ENCODE measurements at regions not wholly inside any gene's neighbourhood (a gene's known extent, or its start where the extent isn't known, plus 50 kb on each side); places are given as distances from the start of the nearest gene placed in this dataset.
"Not testable (repeated sequence)": the region's sequence is repeated elsewhere in the genome, so short reads cannot be mapped to it uniquely, and the experiment has no call there.

DNA sequence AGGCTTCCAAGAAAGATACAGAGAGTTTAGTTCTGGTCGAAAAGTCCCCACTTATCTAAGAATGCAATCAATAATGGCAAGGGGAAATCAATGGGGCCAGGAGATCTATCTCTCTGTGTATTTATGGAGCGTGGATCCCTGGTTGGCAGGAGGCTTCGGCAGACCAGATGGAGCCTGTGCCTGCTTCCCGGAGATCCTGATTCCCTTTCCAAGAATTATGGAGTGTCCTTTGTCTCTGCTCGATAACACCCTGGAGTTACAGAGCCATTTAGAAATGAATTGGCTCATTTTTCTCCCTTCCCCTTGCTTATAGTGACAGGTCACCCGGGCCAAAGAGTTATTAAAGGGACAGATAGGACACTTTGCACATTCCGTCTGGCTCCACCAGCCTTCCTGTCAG is 92.4 kb downstream of the ISX start:
- Histone ChIP-seq H3K79me2 (ENCODE audit: low read length) (no peaks in the 10 kb centered on the region), H3K9ac (ENCODE audit: low read length) (no peak overlapping the region), H4K20me1 (ENCODE audit: insufficient read depth, low read length) (no peaks in the 10 kb centered on the region), H3F3A (ENCODE audit: insufficient read depth, low read length) (no peaks in the 10 kb centered on the region), H3K9me2 (replicated peaks; ENCODE audit: insufficient read depth, low read length) (no peaks in the 10 kb centered on the region), H3K4me1 (ENCODE audit: low read length) (no peaks in the 10 kb centered on the region), H3K4me3 (ENCODE audit: low read length) (no peak overlapping the region), H3K4me2 (ENCODE audit: low read depth, low read length) (no peak overlapping the region), H3K27ac (ENCODE audit: low read length) (no peak overlapping the region), H3K36me3 (replicated peaks; ENCODE audit: insufficient read depth, low read length) (no peaks in the 10 kb centered on the region), H3K9me3 (replicated peaks; ENCODE audit: insufficient read depth, low read length) (no peaks in the 10 kb centered on the region), H2AFZ (ENCODE audit: low read length) (no peak overlapping the region), H3K27me3 (replicated peaks; ENCODE audit: insufficient read depth, low read length) (no peaks in the 10 kb centered on the region)
- TF ChIP-seq EZH2phosphoT487 (IDR thresholded peaks at IDR 0.05; ENCODE audit: low read length): no peak
- TF ChIP-seq EZH2 (optimal IDR thresholded peaks at IDR 0.05; ENCODE audit: low read depth, low read length): no peak
- TF ChIP-seq, protein P1, sequence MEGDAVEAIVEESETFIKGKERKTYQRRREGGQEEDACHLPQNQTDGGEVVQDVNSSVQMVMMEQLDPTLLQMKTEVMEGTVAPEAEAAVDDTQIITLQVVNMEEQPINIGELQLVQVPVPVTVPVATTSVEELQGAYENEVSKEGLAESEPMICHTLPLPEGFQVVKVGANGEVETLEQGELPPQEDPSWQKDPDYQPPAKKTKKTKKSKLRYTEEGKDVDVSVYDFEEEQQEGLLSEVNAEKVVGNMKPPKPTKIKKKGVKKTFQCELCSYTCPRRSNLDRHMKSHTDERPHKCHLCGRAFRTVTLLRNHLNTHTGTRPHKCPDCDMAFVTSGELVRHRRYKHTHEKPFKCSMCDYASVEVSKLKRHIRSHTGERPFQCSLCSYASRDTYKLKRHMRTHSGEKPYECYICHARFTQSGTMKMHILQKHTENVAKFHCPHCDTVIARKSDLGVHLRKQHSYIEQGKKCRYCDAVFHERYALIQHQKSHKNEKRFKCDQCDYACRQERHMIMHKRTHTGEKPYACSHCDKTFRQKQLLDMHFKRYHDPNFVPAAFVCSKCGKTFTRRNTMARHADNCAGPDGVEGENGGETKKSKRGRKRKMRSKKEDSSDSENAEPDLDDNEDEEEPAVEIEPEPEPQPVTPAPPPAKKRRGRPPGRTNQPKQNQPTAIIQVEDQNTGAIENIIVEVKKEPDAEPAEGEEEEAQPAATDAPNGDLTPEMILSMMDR (IDR thresholded peaks at IDR 0.05; ENCODE audit: low read length): no peak
- DNase-seq: no peak

DNA sequence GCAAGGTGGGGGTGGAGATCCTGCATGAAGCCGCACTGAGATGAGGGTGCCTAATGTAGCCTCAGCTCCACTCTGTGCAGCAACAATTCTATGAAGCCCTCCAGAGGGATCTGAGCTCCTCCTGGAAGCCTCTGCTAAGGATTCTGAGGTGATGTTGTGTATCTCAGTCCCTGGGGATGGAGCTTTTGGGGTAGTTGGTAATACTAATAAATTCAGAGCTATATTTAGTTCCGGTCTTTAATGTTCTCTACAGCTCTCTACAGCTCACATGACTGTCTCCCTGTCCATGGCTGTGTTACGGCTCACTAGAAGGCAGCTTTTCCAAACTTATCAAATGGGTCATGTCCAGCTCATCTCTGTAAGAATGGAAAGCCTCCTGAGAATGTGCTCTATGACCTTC is 93.4 kb downstream of the ISX start:
- no peaks in the 10 kb centered on the region for H3K27me3 ChIP-seq (replicated peaks; ENCODE audit: insufficient read depth, low read length)
- TF ChIP-seq EZH2phosphoT487 (IDR thresholded peaks at IDR 0.05; ENCODE audit: low read length): no peak
- no peak for TF ChIP-seq EZH2 (optimal IDR thresholded peaks at IDR 0.05; ENCODE audit: low read depth, low read length)
- TF ChIP-seq, protein P1 (IDR thresholded peaks at IDR 0.05; ENCODE audit: low read length): no peak
- no peaks in the 10 kb centered on the region for H3K36me3 ChIP-seq (replicated peaks; ENCODE audit: insufficient read depth, low read length)
- no peak overlapping the region for H3K4me2 ChIP-seq (ENCODE audit: low read depth, low read length)
- H2AFZ ChIP-seq (ENCODE audit: low read length): no peak overlapping the region
- no peaks in the 10 kb centered on the region for H3K4me1 ChIP-seq (ENCODE audit: low read length)
- H3K9me3 ChIP-seq (replicated peaks; ENCODE audit: insufficient read depth, low read length): no peaks in the 10 kb centered on the region
- no peak overlapping the region for H3K27ac ChIP-seq (ENCODE audit: low read length)
- no peak overlapping the region for H3K9ac ChIP-seq (ENCODE audit: low read length)
- no peak overlapping the region for H3K4me3 ChIP-seq (ENCODE audit: low read length)
- H3F3A ChIP-seq (ENCODE audit: insufficient read depth, low read length): no peaks in the 10 kb centered on the region
- no peaks in the 10 kb centered on the region for H3K9me2 ChIP-seq (replicated peaks; ENCODE audit: insufficient read depth, low read length)
- DNase-seq: no peak
- H4K20me1 ChIP-seq (ENCODE audit: insufficient read depth, low read length): no peaks in the 10 kb centered on the region
- H3K79me2 ChIP-seq (ENCODE audit: low read length): no peaks in the 10 kb centered on the region

DNA sequence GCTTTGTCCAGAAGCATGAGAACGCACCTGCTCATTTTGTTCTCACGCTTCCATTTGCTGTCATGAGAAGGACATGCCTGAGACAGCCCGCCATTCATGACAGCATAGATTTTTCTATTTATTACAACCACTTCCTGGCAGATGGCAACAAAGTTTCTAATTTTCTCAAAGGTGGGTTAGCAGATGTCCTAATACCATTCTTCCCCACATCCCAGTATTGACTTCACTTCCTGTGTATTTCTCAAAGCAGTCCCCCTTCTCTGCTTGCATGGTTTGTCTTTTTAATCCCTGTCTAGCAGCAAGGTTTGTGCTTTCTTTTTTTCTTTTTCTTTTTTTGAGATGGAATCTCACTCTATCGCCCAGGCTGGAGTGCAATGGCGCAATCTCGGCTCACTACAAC is 94.3 kb downstream of the ISX start:
- Histone ChIP-seq H2AFZ (ENCODE audit: low read length) (no peak overlapping the region), H3K4me2 (ENCODE audit: low read depth, low read length) (no peak overlapping the region), H3K36me3 (replicated peaks; ENCODE audit: insufficient read depth, low read length) (no peaks in the 10 kb centered on the region; the same call in 1 of the 2 replicates), H3K9me2 (replicated peaks; ENCODE audit: insufficient read depth, low read length) (no peaks in the 10 kb centered on the region), H4K20me1 (ENCODE audit: insufficient read depth, low read length) (no peaks in the 10 kb centered on the region), H3K27me3 (replicated peaks; ENCODE audit: insufficient read depth, low read length) (no peaks in the 10 kb centered on the region), H3K27ac (ENCODE audit: low read length) (no peak overlapping the region), H3K9me3 (replicated peaks; ENCODE audit: insufficient read depth, low read length) (no peaks in the 10 kb centered on the region), H3K9ac (ENCODE audit: low read length) (no peak overlapping the region), H3K4me3 (ENCODE audit: low read length) (no peak overlapping the region), H3K79me2 (ENCODE audit: low read length) (no peaks in the 10 kb centered on the region), H3K4me1 (ENCODE audit: low read length) (no peaks in the 10 kb centered on the region), H3F3A (ENCODE audit: insufficient read depth, low read length) (no peaks in the 10 kb centered on the region)
- TF ChIP-seq EZH2 (optimal IDR thresholded peaks at IDR 0.05; ENCODE audit: low read depth, low read length): no peak
- TF ChIP-seq, protein P1 (IDR thresholded peaks at IDR 0.05; ENCODE audit: low read length): no peak
- no peak for TF ChIP-seq EZH2phosphoT487 (IDR thresholded peaks at IDR 0.05; ENCODE audit: low read length)
- DNase-seq: no peak

DNA sequence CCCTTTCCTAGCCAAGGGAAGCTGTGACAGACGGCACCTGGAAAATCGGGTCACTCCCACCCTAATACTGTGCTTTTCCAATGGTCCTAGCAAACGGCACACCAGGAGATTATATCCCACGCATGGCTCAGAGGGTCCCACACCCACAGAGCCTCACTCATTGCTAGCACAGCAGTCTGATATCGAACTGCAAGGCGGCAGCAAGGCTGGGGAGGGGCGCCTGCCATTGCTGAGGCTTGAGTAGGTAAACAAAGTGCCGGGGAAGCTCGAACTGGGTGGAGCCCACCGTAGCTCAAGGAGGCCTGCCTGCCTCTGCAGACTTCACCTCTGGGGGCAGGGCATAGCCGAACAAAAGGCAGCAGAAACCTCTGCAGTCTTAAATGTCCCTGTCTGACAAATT is 91.4 kb upstream of the HMGXB4 start:
- H3K9me2 ChIP-seq (replicated peaks; ENCODE audit: insufficient read depth, low read length); H3K27ac ChIP-seq (ENCODE audit: low read length); H3F3A ChIP-seq (ENCODE audit: insufficient read depth, low read length); H4K20me1 ChIP-seq (ENCODE audit: insufficient read depth, low read length); H3K4me3 ChIP-seq (ENCODE audit: low read length); H2AFZ ChIP-seq (ENCODE audit: low read length); H3K36me3 ChIP-seq (replicated peaks; ENCODE audit: insufficient read depth, low read length); H3K4me1 ChIP-seq (ENCODE audit: low read length); DNase-seq; H3K9me3 ChIP-seq (replicated peaks; ENCODE audit: insufficient read depth, low read length); H3K79me2 ChIP-seq (ENCODE audit: low read length); H3K4me2 ChIP-seq (ENCODE audit: low read depth, low read length); H3K27me3 ChIP-seq (replicated peaks; ENCODE audit: insufficient read depth, low read length); H3K9ac ChIP-seq (ENCODE audit: low read length): not testable (repeated sequence)

All from MM.1S (cell line).